ENCODE measurements at regions not wholly inside any gene's neighbourhood (a gene's known extent, or its start where the extent isn't known, plus 50 kb on each side); places are given as distances from the start of the nearest gene placed in this dataset.

DNA sequence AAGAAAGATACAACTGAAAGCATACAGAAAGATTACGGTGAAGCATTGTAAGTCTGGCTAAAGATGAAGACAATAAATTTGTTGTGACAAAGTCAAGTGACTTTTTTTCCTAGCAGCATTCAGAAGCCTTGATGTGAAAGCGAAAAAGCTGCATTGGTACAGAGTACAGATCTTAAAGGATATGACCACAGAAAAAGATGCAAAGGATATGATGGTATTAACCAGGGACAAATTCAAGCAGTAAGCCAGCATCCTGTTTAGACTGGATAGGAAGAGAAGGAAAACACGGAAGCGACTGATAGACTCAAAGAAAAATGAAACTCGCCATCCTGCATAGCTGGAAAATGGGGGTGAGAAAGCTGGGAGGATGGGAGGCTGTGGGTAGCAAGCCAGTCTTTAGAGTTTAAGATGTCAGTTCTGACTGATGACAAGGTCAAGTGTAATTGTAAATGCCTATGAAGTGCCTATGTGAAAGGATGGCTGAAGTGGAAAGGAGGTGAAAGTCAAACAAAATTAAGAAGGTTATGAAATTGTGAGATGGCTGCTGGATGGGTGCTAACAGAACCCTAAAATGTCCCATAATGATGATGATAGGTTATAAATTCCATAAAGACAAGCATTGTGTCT is 92.4 kb downstream of the PHLDA1 start:
- TF ChIP-seq ZFP3 (CRISPR knock-in tag; IDR thresholded peaks at IDR 0.05) (no peak), OSR1 (CRISPR knock-in tag; IDR thresholded peaks at IDR 0.05) (no peak), RARB (CRISPR knock-in tag; IDR thresholded peaks at IDR 0.05) (no peak), GLIS3 (CRISPR knock-in tag; IDR thresholded peaks at IDR 0.05) (no peak), ZNF565 (CRISPR knock-in tag; conservative IDR thresholded peaks at IDR 0.05; ENCODE audit: low read depth) (no peak), TCF4 (CRISPR knock-in tag; IDR thresholded peaks at IDR 0.05; ENCODE audit: borderline replicate concordance) (no peak), TOX (CRISPR knock-in tag; IDR thresholded peaks at IDR 0.05; ENCODE audit: borderline replicate concordance) (no peak), ZFP30 (CRISPR knock-in tag; IDR thresholded peaks at IDR 0.05) (no peak), PPARA (CRISPR knock-in tag; IDR thresholded peaks at IDR 0.05; ENCODE audit: borderline replicate concordance) (no peak)
- TF ChIP-seq, protein P1, sequence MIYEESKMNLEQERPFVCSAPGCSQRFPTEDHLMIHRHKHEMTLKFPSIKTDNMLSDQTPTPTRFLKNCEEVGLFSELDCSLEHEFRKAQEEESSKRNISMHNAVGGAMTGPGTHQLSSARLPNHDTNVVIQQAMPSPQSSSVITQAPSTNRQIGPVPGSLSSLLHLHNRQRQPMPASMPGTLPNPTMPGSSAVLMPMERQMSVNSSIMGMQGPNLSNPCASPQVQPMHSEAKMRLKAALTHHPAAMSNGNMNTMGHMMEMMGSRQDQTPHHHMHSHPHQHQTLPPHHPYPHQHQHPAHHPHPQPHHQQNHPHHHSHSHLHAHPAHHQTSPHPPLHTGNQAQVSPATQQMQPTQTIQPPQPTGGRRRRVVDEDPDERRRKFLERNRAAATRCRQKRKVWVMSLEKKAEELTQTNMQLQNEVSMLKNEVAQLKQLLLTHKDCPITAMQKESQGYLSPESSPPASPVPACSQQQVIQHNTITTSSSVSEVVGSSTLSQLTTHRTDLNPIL (CRISPR knock-in tag; IDR thresholded peaks at IDR 0.05; ENCODE audit: low read depth), result no peak

Measured in SK-N-SH treated with all-trans-retinoic acid at 6 μM for 48 hours (cell line).